Heart right ventricle (tissue), 16 donors: ENCODE measurements at regions not wholly inside any gene's neighbourhood (a gene's known extent, or its start where the extent isn't known, plus 50 kb on each side); places are given as distances from the start of the nearest gene placed in this dataset.

Experiments
- ATAC-seq, 8 donors: fragments of 200-7000 bp; cut with Tn5 transposase; one replicate each; pipeline ENCODE4 v1.9.1; 2020; ENCODE audit warnings: mild to moderate bottlenecking in 8 of 8, moderate library complexity in 8 of 8, moderate number of reproducible peaks in 1 of 8
- DNase-seq, 2 donors: peaks; one replicate each; pipeline ENCODE4 v3.0.0-alpha.2; 2020
- H3K27ac ChIP-seq, 10 donors: fragments of 200-600 bp; sonication (generic) in 2 of 10; one replicate each; pipeline versions ENCODE4 v1.5.0 to v1.8.0; 2020 to 2022; ENCODE audit warnings: mild to moderate bottlenecking in 3 of 10
- H3K27me3 ChIP-seq, 7 donors: fragments of 200-600 bp; one replicate each; pipeline ENCODE4 v1.8.0; 2021 to 2022; ENCODE audit warnings: mild to moderate bottlenecking in 2 of 7
- H3K36me3 ChIP-seq, 9 donors: fragments of 200-600 bp; sonication (generic) in 1 of 9; one replicate each; pipeline versions ENCODE4 v1.5.0 to v1.8.0; 2020 to 2022; ENCODE audit warnings: mild to moderate bottlenecking in 2 of 9
- H3K4me1 ChIP-seq, 9 donors: fragments of 200-600 bp; sonication (generic) in 1 of 9; one replicate each; pipeline versions ENCODE4 v1.5.0 to v1.8.0; 2020 to 2022; ENCODE audit warnings: mild to moderate bottlenecking in 4 of 9
- H3K4me3 ChIP-seq, 10 donors: fragments of 200-600 bp; sonication (generic) in 2 of 10; one replicate each; pipeline versions ENCODE4 v1.5.0 to v1.8.0; 2020 to 2022; ENCODE audit warnings: mild to moderate bottlenecking in 7 of 10, moderate library complexity in 2 of 10
- H3K9me3 ChIP-seq, 11 donors: fragments of 200-600 bp in 10 of 11; sonication (generic) in 2 of 11; one replicate each; pipeline versions ENCODE4 v1.5.0 to v1.8.0; 2013 to 2022; ENCODE audit warnings: mild to moderate bottlenecking in 2 of 11, control low read depth in 1 of 11, moderate library complexity in 1 of 11
- WGBS, 2 donors: extraction: QIAGEN DNeasy Blood & Tissue Kit; methylation state at CpG; one replicate each; pipeline ENCODE4 v1.1.7; 2013; ENCODE audit warnings: inconsistent platforms in 1 of 2; 5-methylcytosine and 5-hydroxymethylcytosine counted together
- intact Hi-C, 10 donors: fragments of 100-400 bp; cut with DNase I; formaldehyde crosslinking; loops; one replicate each; pipeline versions ENCODE4 v1.11.1 to v1.14.2; 2022
- TF ChIP-seq, protein P1 (sequence below), 9 donors: fragments of 200-600 bp; sonication (generic) in 2 of 9; IDR thresholded peaks; one replicate each; pipeline versions ENCODE4 v1.5.0 to v1.8.0; 2021 to 2022; ENCODE audit warnings: antibody characterized with exemption in 9 of 9, mild to moderate bottlenecking in 5 of 9, moderate library complexity in 1 of 9
- donor health status: Arrhythmogenic right ventricular cardiomyopathy.
- donor health status: ischemic (EF 13 %, LVEDD 7.1; RV severe dilation, severe dysfunction).
- donor health status: healthy with polysubstance abuse.
- donor health status: DM: no; HTN: yes; CAD: no.
- donor health status: DM: no; HTN: no; CAD: no.
- donor health status: ischemic (EF 25% LVEDD 6.9; RV normal size, moderate dysfunction).
- donor health status: ischemic (EF 25% LVEDD 5.7; RV mildly dilated, moderate dysfunction).
- donor health status: healthy.
- donor health status: DM: yes; HTN: yes; CAD: no.
- donor health status: Ischemic cardiomyopathy.
- donor health status: ischemic (EF 35%, LVEDD 5.7; RV mildly dilated, moderate dysfunction).
- donor health status: nonischemic (EF 11% LVEDD 7.7; RV severe dilation, severe dysfunction).
- donor health status: DM: yes; HTN: yes; CAD: no.
- donor health status: PGD.
- donor health status: ischemic (EF 29% LVEDD 5.4; RV normal size, mild dysfunction).
- donor health status: nonischemic (EF 23%, LVEDD 6.1; RV moderate dilation, normal function).

- no peak overlapping the region for H3K27ac ChIP-seq
- intact Hi-C loops, result no loop called here
- TF ChIP-seq, protein P1, sequence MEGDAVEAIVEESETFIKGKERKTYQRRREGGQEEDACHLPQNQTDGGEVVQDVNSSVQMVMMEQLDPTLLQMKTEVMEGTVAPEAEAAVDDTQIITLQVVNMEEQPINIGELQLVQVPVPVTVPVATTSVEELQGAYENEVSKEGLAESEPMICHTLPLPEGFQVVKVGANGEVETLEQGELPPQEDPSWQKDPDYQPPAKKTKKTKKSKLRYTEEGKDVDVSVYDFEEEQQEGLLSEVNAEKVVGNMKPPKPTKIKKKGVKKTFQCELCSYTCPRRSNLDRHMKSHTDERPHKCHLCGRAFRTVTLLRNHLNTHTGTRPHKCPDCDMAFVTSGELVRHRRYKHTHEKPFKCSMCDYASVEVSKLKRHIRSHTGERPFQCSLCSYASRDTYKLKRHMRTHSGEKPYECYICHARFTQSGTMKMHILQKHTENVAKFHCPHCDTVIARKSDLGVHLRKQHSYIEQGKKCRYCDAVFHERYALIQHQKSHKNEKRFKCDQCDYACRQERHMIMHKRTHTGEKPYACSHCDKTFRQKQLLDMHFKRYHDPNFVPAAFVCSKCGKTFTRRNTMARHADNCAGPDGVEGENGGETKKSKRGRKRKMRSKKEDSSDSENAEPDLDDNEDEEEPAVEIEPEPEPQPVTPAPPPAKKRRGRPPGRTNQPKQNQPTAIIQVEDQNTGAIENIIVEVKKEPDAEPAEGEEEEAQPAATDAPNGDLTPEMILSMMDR (IDR thresholded peaks at IDR 0.05), result no peak
- no peaks in the 10 kb centered on the region for H3K9me3 ChIP-seq
- no peaks in the 10 kb centered on the region for H3K27me3 ChIP-seq
- DNase-seq (no peak), ATAC-seq (no peak)
- H3K4me3 ChIP-seq, result no peak overlapping the region
- no peaks in the 10 kb centered on the region for H3K4me1 ChIP-seq
- H3K36me3 ChIP-seq, result no peaks in the 10 kb centered on the region
- WGBS, 2 donors, result 91 to 94% methylated on average over 9 of the region's 9 CpGs
Observed at GRCh38 chr2:16142383-16143361, 202.3 kb downstream of the MYCN start.

- WGBS, 2 donors, result 82 to 93% methylated on average over 2 of the region's 2 CpGs
- Histone ChIP-seq H3K27me3 (no peaks in the 10 kb centered on the region), H3K4me3 (no peak overlapping the region), H3K9me3 (no peaks in the 10 kb centered on the region), H3K36me3 (no peaks in the 10 kb centered on the region), H3K27ac (no peak overlapping the region), H3K4me1 (no peaks in the 10 kb centered on the region)
- TF ChIP-seq, protein P1 (IDR thresholded peaks at IDR 0.05), result no peak
- ATAC-seq, result no peak
- intact Hi-C loops, result no loop called here
- DNase-seq, result no peak
Observed at GRCh38 chr2:16141641-16141921, 201.2 kb downstream of the MYCN start.

GRCh38 chr2:16140771-16141640, 200.7 kb downstream of the MYCN start:
- intact Hi-C loops, result no loop called here
- H3K4me1 ChIP-seq, result no peaks in the 10 kb centered on the region
- DNase-seq (no peak), ATAC-seq (no peak)
- H3K9me3 ChIP-seq, result no peaks in the 10 kb centered on the region
- 83 to 91% methylated on average over 7 of the region's 7 CpGs for WGBS, 2 donors
- no peaks in the 10 kb centered on the region for H3K36me3 ChIP-seq
- H3K27ac ChIP-seq, result no peak overlapping the region
- TF ChIP-seq, protein P1 (IDR thresholded peaks at IDR 0.05), result no peak
- H3K27me3 ChIP-seq, result no peaks in the 10 kb centered on the region
- H3K4me3 ChIP-seq, result no peak overlapping the region
